HG03039 (cell line): ENCODE measurements at regions not wholly inside any gene's neighbourhood (a gene's known extent, or its start where the extent isn't known, plus 50 kb on each side); places are given as distances from the start of the nearest gene placed in this dataset.
"Not testable (repeated sequence)": the region's sequence is repeated elsewhere in the genome, so short reads cannot be mapped to it uniquely, and the experiment has no call there.

Experiments used
- ATAC-seq: cut with Tn5 transposase; IDR thresholded peaks from one replicate; pipeline ENCODE4 v1.9.1; 2021; ENCODE audit warnings: mild to moderate bottlenecking, moderate library complexity; ENCODE audit not compliant: unreplicated experiment

- no peak for ATAC-seq
Measured at GRCh38 chr13:80830431-80830830, 489.5 kb upstream of the SPRY2 start.

- no peak for ATAC-seq
Measured at GRCh38 chr13:80828759-80829158, 487.8 kb upstream of the SPRY2 start.

GRCh38 chr13:80825276-80825675, 484.4 kb upstream of the SPRY2 start:
- ATAC-seq = no peak

GRCh38 chr13:80824229-80824628, 483.3 kb upstream of the SPRY2 start:
- no peak for ATAC-seq

GRCh38 chr13:80823472-80823871, 482.5 kb upstream of the SPRY2 start:
- no peak for ATAC-seq

GRCh38 chr13:80821466-80821865, 480.5 kb upstream of the SPRY2 start:
- ATAC-seq = no peak

GRCh38 chr13:80817979-80818378, 477.1 kb upstream of the SPRY2 start:
- ATAC-seq = no peak

GRCh38 chr13:80814541-80814940, 473.6 kb upstream of the SPRY2 start:
- ATAC-seq = no peak

GRCh38 chr13:80810294-80810693, 469.4 kb upstream of the SPRY2 start:
- ATAC-seq = not testable (repeated sequence)

- ATAC-seq = no peak
Measured at GRCh38 chr13:80802946-80803345, 462.0 kb upstream of the SPRY2 start.

- no peak for ATAC-seq
Measured at GRCh38 chr13:80798576-80799133, 457.7 kb upstream of the SPRY2 start.

GRCh38 chr13:80787604-80788003, 446.7 kb upstream of the SPRY2 start:
- no peak for ATAC-seq

- no peak for ATAC-seq
Measured at GRCh38 chr13:80783926-80784565, 443.1 kb upstream of the SPRY2 start.

GRCh38 chr13:80782441-80782840, 441.5 kb upstream of the SPRY2 start:
- ATAC-seq = no peak

- no peak for ATAC-seq
Measured at GRCh38 chr13:80778297-80778696, 437.4 kb upstream of the SPRY2 start.

GRCh38 chr13:80757694-80758093, 416.8 kb upstream of the SPRY2 start:
- ATAC-seq = no peak

GRCh38 chr13:80755910-80756309, 415.0 kb upstream of the SPRY2 start:
- ATAC-seq = no peak

- no peak for ATAC-seq
Measured at GRCh38 chr13:80754441-80754840, 413.5 kb upstream of the SPRY2 start.

GRCh38 chr13:80753866-80754265, 412.9 kb upstream of the SPRY2 start:
- ATAC-seq = no peak

- no peak for ATAC-seq
Measured at GRCh38 chr13:80751854-80752253, 410.9 kb upstream of the SPRY2 start.

GRCh38 chr13:80744147-80744914, 403.4 kb upstream of the SPRY2 start:
- ATAC-seq = no peak

- no peak for ATAC-seq
Measured at GRCh38 chr13:80742033-80742432, 401.1 kb upstream of the SPRY2 start.
